Subcutaneous abdominal adipose tissue (tissue), 5 donors: ENCODE measurements at regions not wholly inside any gene's neighbourhood (a gene's known extent, or its start where the extent isn't known, plus 50 kb on each side); places are given as distances from the start of the nearest gene placed in this dataset.
"Not testable (repeated sequence)": the region's sequence is repeated elsewhere in the genome, so short reads cannot be mapped to it uniquely, and the experiment has no call there.

Experiments
- H3K27ac ChIP-seq: one replicate; pipeline ENCODE4 v1.7.0; 2013; ENCODE audit warnings: low read depth, mild to moderate bottlenecking, inconsistent platforms, low read length, moderate library complexity
- H3K27me3 ChIP-seq, 5 donors: one replicate each; pipeline ENCODE4 v1.7.0; 2013; ENCODE audit warnings: low read length in 5 of 5, inconsistent platforms in 1 of 5; ENCODE audit not compliant: control insufficient read depth in 5 of 5, insufficient read depth in 4 of 5
- H3K36me3 ChIP-seq, 5 donors: one replicate each; pipeline ENCODE4 v1.7.0; 2013; ENCODE audit warnings: low read length in 5 of 5; ENCODE audit not compliant: control insufficient read depth in 5 of 5, insufficient read depth in 5 of 5
- H3K4me1 ChIP-seq, 5 donors: one replicate each; pipeline ENCODE4 v1.7.0; 2013; ENCODE audit warnings: low read length in 5 of 5, mild to moderate bottlenecking in 3 of 5, moderate library complexity in 1 of 5; ENCODE audit not compliant: control insufficient read depth in 5 of 5, insufficient read depth in 5 of 5
- H3K4me3 ChIP-seq, 5 donors: one replicate each; pipeline ENCODE4 v1.7.0; 2013; ENCODE audit warnings: low read length in 5 of 5, low read depth in 1 of 5
- H3K9ac ChIP-seq, 5 donors: one replicate each; pipeline ENCODE4 v1.7.0; 2013; ENCODE audit warnings: low read length in 5 of 5, mild to moderate bottlenecking in 4 of 5, moderate library complexity in 3 of 5
- H3K9me3 ChIP-seq, 5 donors: one replicate each; pipeline ENCODE4 v1.7.0; 2013; ENCODE audit warnings: low read length in 5 of 5; ENCODE audit not compliant: control insufficient read depth in 5 of 5
- donor health status: healthy.
- donor health status: healthy.
- donor health status: healthy.
- donor health status: healthy.
- donor health status: healthy.

GRCh38 chr6:119673741-119674140, 324.2 kb upstream of the MAN1A1 start:
- H3K36me3 ChIP-seq = no peaks in the 10 kb centered on the region
- no peak overlapping the region for H3K27ac ChIP-seq
- H3K4me1 ChIP-seq = peaks cover 0 to 10% (median 0%) of the 10 kb centered on the region in 5 donors
- H3K4me3 ChIP-seq = no peak overlapping the region
- no peaks in the 10 kb centered on the region for H3K9me3 ChIP-seq
- no peaks in the 10 kb centered on the region for H3K27me3 ChIP-seq
- H3K9ac ChIP-seq = no peak overlapping the region

- H3K27ac ChIP-seq = no peak overlapping the region
- no peak overlapping the region for H3K4me3 ChIP-seq
- H3K9ac ChIP-seq = no peak overlapping the region
- no peaks in the 10 kb centered on the region for H3K27me3 ChIP-seq
- peaks cover 0 to 11% (median 0%) of the 10 kb centered on the region in 5 donors for H3K4me1 ChIP-seq
- H3K36me3 ChIP-seq = no peaks in the 10 kb centered on the region
- no peaks in the 10 kb centered on the region for H3K9me3 ChIP-seq
Observed at GRCh38 chr6:119672725-119673124, 323.2 kb upstream of the MAN1A1 start.

- H3K36me3 ChIP-seq = no peaks in the 10 kb centered on the region
- peaks cover 0 to 11% (median 0%) of the 10 kb centered on the region in 5 donors for H3K4me1 ChIP-seq
- H3K27me3 ChIP-seq = no peaks in the 10 kb centered on the region
- no peak overlapping the region for H3K9ac ChIP-seq
- no peak overlapping the region for H3K4me3 ChIP-seq
- no peak overlapping the region for H3K27ac ChIP-seq
- H3K9me3 ChIP-seq = no peaks in the 10 kb centered on the region
Observed at GRCh38 chr6:119671105-119671504, 321.5 kb upstream of the MAN1A1 start.

GRCh38 chr6:119669221-119669620, 319.7 kb upstream of the MAN1A1 start:
- Histone ChIP-seq H3K36me3 (no peaks in the 10 kb centered on the region), H3K4me3 (no peak overlapping the region), H3K4me1 (peaks cover 0 to 11% (median 0%) of the 10 kb centered on the region in 5 donors), H3K27ac (no peak overlapping the region), H3K9me3 (no peaks in the 10 kb centered on the region), H3K27me3 (no peaks in the 10 kb centered on the region), H3K9ac (no peak overlapping the region)

GRCh38 chr6:119665432-119665831, 315.9 kb upstream of the MAN1A1 start:
- not testable (repeated sequence) for H3K27me3 ChIP-seq, H3K9me3 ChIP-seq, H3K36me3 ChIP-seq, H3K4me3 ChIP-seq, H3K27ac ChIP-seq, H3K9ac ChIP-seq
- peaks cover 0 to 11% (median 0%) of the 10 kb centered on the region in 5 donors for H3K4me1 ChIP-seq

GRCh38 chr6:119661628-119662027, 312.1 kb upstream of the MAN1A1 start:
- Histone ChIP-seq H3K9me3 (no peaks in the 10 kb centered on the region), H3K27me3 (no peaks in the 10 kb centered on the region), H3K4me3 (no peak overlapping the region), H3K27ac (no peak overlapping the region), H3K36me3 (no peaks in the 10 kb centered on the region), H3K4me1 (no peaks in the 10 kb centered on the region), H3K9ac (no peak overlapping the region)

- H3K27ac ChIP-seq = no peak overlapping the region
- H3K9ac ChIP-seq = no peak overlapping the region
- H3K36me3 ChIP-seq = no peaks in the 10 kb centered on the region
Observed at GRCh38 chr6:119661078-119661477, 311.5 kb upstream of the MAN1A1 start.

GRCh38 chr6:119658917-119659316, 309.4 kb upstream of the MAN1A1 start:
- no peak overlapping the region for H3K9ac ChIP-seq
- H3K4me1 ChIP-seq = no peaks in the 10 kb centered on the region
- no peaks in the 10 kb centered on the region for H3K36me3 ChIP-seq
- no peaks in the 10 kb centered on the region for H3K9me3 ChIP-seq
- H3K27me3 ChIP-seq = no peaks in the 10 kb centered on the region
- H3K27ac ChIP-seq = no peak overlapping the region
- no peak overlapping the region for H3K4me3 ChIP-seq

More at GRCh38 chr6:119661078-119661477, 311.5 kb upstream of the MAN1A1 start:
- H3K9me3 ChIP-seq = no peaks in the 10 kb centered on the region
- H3K4me3 ChIP-seq = no peak overlapping the region
- no peaks in the 10 kb centered on the region for H3K4me1 ChIP-seq
- no peaks in the 10 kb centered on the region for H3K27me3 ChIP-seq

GRCh38 chr6:119655124-119655523, 305.6 kb upstream of the MAN1A1 start:
- Histone ChIP-seq H3K9me3 (no peaks in the 10 kb centered on the region), H3K27ac (no peak overlapping the region), H3K4me1 (no peaks in the 10 kb centered on the region), H3K36me3 (no peaks in the 10 kb centered on the region), H3K4me3 (no peak overlapping the region), H3K27me3 (no peaks in the 10 kb centered on the region), H3K9ac (no peak overlapping the region)

- Histone ChIP-seq H3K9ac (no peak overlapping the region), H3K9me3 (no peaks in the 10 kb centered on the region), H3K27ac (no peak overlapping the region), H3K4me3 (no peak overlapping the region), H3K36me3 (no peaks in the 10 kb centered on the region), H3K27me3 (no peaks in the 10 kb centered on the region), H3K4me1 (no peaks in the 10 kb centered on the region)
Observed at GRCh38 chr6:119653329-119653728, 303.8 kb upstream of the MAN1A1 start.

GRCh38 chr6:119649531-119649930, 300.0 kb upstream of the MAN1A1 start:
- peaks cover 0 to 4% (median 0%) of the 10 kb centered on the region in 5 donors for H3K4me1 ChIP-seq

More at GRCh38 chr6:119649531-119649930, 300.0 kb upstream of the MAN1A1 start:
- Histone ChIP-seq H3K36me3 (no peaks in the 10 kb centered on the region), H3K27ac (no peak overlapping the region), H3K9ac (no peak overlapping the region), H3K9me3 (no peaks in the 10 kb centered on the region), H3K4me3 (no peak overlapping the region), H3K27me3 (no peaks in the 10 kb centered on the region)
